ENCODE measurements at regions not wholly inside any gene's neighbourhood (a gene's known extent, or its start where the extent isn't known, plus 50 kb on each side); places are given as distances from the start of the nearest gene placed in this dataset.

DNA sequence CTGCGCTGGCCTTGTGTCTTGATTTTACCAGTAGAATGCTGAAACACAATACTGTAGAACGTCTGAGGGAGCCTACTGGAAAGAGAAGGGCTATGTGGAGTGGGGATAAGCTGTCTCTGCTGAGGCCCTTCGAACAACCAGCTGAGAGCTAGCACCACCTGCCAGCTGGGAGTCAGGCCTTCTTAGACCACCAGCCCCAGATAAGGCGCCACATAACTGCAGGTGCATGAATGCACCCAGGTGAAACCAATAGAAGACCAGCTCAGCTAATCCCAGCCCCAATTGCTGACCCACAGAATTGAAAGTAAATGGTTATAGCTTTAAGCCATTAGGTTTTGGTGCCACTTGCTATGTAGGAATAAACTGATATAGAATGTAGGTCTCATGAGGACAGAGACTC lies 438.4 kb downstream of the ADRA2A start:
- H3K27me3 Mint-ChIP-seq, result no peaks in the 10 kb centered on the region
- H3K27ac Mint-ChIP-seq, result no peak overlapping the region
- no peak for DNase-seq
- no peak overlapping the region for H3K4me3 Mint-ChIP-seq
- POLR2A ChIA-PET, result no interaction called here
- ATAC-seq (ENCODE audit: low read depth), result no peak
- H3K4me1 Mint-ChIP-seq, result no peaks in the 10 kb centered on the region
- no peaks in the 10 kb centered on the region for H3K36me3 Mint-ChIP-seq
- no peaks in the 10 kb centered on the region for H3K9me3 Mint-ChIP-seq

DNA sequence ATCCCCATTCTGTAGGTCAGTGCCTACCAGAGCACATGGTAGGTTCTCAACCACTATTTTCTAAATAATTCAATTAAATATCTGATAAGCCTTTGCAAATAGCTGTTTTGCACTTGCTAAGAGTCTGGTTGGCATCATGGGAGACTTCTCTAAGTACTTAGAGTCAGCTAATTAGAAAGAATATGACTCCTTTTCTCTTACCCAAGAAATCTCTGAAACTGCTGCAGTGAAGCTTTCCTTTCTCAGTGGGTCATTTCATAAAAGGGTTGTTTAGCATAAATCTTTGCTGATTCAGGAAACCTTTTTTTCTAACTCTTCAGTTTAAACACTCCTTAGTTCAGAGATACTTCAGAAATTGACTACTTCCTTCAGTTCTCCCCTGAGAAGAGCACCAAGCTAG lies 438.9 kb downstream of the ADRA2A start:
- no peaks in the 10 kb centered on the region for H3K4me1 Mint-ChIP-seq
- ATAC-seq (ENCODE audit: low read depth) (no peak), DNase-seq (no peak)
- no peaks in the 10 kb centered on the region for H3K27me3 Mint-ChIP-seq
- no peak overlapping the region for H3K4me3 Mint-ChIP-seq
- H3K9me3 Mint-ChIP-seq, result no peaks in the 10 kb centered on the region
- H3K36me3 Mint-ChIP-seq, result no peaks in the 10 kb centered on the region
- POLR2A ChIA-PET, result no interaction called here
- H3K27ac Mint-ChIP-seq, result no peak overlapping the region

DNA sequence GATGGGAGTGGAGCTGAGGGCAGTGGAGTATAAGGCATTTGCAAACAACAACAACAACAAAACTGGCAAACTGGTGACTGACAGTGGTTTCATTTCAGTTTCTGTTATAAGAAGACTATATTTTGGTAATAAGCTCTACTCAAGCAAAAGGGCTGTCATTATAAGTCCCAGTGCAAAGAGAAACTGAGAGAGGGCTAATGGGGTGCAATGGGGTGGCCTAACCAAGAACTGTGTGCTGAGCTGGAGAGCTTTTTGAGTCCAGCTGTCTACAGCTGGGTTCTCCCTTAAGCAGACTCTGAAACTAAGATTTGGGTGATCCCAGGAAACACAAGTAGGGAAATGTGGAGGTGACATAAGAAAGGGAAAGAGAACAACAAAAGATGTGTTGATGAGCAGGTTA lies 439.3 kb downstream of the ADRA2A start:
- DNase-seq, result no peak
- Mint-ChIP-seq H3K27me3 (no peaks in the 10 kb centered on the region), H3K27ac (no peak overlapping the region), H3K36me3 (no peaks in the 10 kb centered on the region), H3K9me3 (no peaks in the 10 kb centered on the region), H3K4me1 (no peaks in the 10 kb centered on the region), H3K4me3 (no peak overlapping the region)
- ATAC-seq (ENCODE audit: low read depth), result no peak
- POLR2A ChIA-PET, result no interaction called here

DNA sequence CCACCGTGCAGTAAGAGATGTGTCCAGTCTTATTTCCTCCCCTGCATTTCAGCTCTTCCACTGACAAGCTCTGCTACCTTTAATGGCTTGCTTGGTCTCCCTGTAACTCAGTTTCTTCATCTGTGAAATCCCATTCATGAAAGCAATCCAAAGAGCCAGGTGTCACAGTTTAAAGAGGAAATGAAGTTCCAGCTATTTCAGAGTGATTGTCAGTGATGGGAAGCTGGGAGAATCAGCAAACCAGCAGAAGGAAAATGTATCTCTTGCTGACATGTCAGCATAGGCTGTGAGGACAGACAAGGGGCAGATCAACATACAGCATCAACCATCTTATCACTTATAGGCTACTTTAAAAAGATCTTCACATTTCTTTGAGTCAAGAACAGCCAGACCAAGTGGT lies 445.3 kb downstream of the ADRA2A start:
- no peaks in the 10 kb centered on the region for H3K4me1 Mint-ChIP-seq
- no peak overlapping the region for H3K27ac Mint-ChIP-seq
- no peaks in the 10 kb centered on the region for H3K36me3 Mint-ChIP-seq
- no peaks in the 10 kb centered on the region for H3K27me3 Mint-ChIP-seq
- no peaks in the 10 kb centered on the region for H3K9me3 Mint-ChIP-seq
- POLR2A ChIA-PET, result no interaction called here
- DNase-seq, result no peak
- no peak for ATAC-seq (ENCODE audit: low read depth)
- H3K4me3 Mint-ChIP-seq, result no peak overlapping the region

- POLR2A ChIA-PET, result no interaction called here
- DNase-seq, result no peak
- H3K4me1 Mint-ChIP-seq, result no peaks in the 10 kb centered on the region
- H3K9me3 Mint-ChIP-seq, result no peaks in the 10 kb centered on the region
- H3K27me3 Mint-ChIP-seq, result no peaks in the 10 kb centered on the region
- H3K27ac Mint-ChIP-seq, result no peak overlapping the region
- H3K4me3 Mint-ChIP-seq, result no peak overlapping the region
- no peaks in the 10 kb centered on the region for H3K36me3 Mint-ChIP-seq
- ATAC-seq (ENCODE audit: low read depth), result no peak
These were observed 445.7 kb downstream of the ADRA2A start for GRCh38 chr10:111522551-111522950.

- Mint-ChIP-seq H3K27ac (no peak overlapping the region), H3K9me3 (no peaks in the 10 kb centered on the region), H3K4me3 (no peak overlapping the region), H3K36me3 (no peaks in the 10 kb centered on the region), H3K27me3 (no peaks in the 10 kb centered on the region), H3K4me1 (no peaks in the 10 kb centered on the region)
- ATAC-seq (ENCODE audit: low read depth) (no peak), DNase-seq (no peak)
- POLR2A ChIA-PET, result no interaction called here
These were observed 446.2 kb downstream of the ADRA2A start for GRCh38 chr10:111523016-111523415.

- Mint-ChIP-seq H3K27me3 (no peaks in the 10 kb centered on the region), H3K4me3 (no peak overlapping the region), H3K4me1 (no peaks in the 10 kb centered on the region), H3K36me3 (no peaks in the 10 kb centered on the region), H3K9me3 (no peaks in the 10 kb centered on the region), H3K27ac (no peak overlapping the region)
- ATAC-seq (ENCODE audit: low read depth) (no peak), DNase-seq (no peak)
- POLR2A ChIA-PET, result no interaction called here
These were observed 447.3 kb downstream of the ADRA2A start for GRCh38 chr10:111524134-111524533.

GRCh38 chr10:111525696-111526095 lies 448.9 kb downstream of the ADRA2A start:
- H3K36me3 Mint-ChIP-seq, result no peaks in the 10 kb centered on the region
- no peaks in the 10 kb centered on the region for H3K4me1 Mint-ChIP-seq
- DNase-seq, result no peak
- H3K27me3 Mint-ChIP-seq, result no peaks in the 10 kb centered on the region
- POLR2A ChIA-PET, result no interaction called here
- no peak overlapping the region for H3K27ac Mint-ChIP-seq
- no peaks in the 10 kb centered on the region for H3K9me3 Mint-ChIP-seq
- H3K4me3 Mint-ChIP-seq, result no peak overlapping the region
- no peak for ATAC-seq (ENCODE audit: low read depth)

DNA sequence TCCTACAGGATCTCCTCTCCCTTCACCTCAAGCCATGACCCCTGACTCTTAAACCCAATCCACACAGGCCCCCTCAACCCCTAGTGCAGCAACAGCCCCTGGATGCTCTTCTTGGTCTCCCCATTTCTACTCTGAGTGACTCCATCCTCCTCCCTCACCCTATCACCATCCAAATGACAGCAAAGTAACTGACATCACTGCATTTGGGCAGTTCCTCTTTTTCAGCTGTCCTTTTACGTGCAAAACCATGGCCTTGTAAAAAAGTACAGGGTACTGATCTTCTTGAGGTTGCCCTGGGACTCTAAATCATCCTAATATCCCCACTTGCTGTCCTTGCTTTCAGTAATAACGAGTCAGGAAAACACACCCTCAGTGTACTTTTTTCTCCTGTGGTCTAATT lies 454.9 kb downstream of the ADRA2A start:
- no peaks in the 10 kb centered on the region for H3K4me1 Mint-ChIP-seq
- POLR2A ChIA-PET, result no interaction called here
- peaks cover 2% of the 10 kb centered on the region for H3K27me3 Mint-ChIP-seq
- peaks cover 2% of the 10 kb centered on the region for H3K9me3 Mint-ChIP-seq
- no peak overlapping the region for H3K4me3 Mint-ChIP-seq
- ATAC-seq (ENCODE audit: low read depth), result no peak
- no peak overlapping the region for H3K27ac Mint-ChIP-seq
- H3K36me3 Mint-ChIP-seq, result no peaks in the 10 kb centered on the region
- DNase-seq, result no peak

DNA sequence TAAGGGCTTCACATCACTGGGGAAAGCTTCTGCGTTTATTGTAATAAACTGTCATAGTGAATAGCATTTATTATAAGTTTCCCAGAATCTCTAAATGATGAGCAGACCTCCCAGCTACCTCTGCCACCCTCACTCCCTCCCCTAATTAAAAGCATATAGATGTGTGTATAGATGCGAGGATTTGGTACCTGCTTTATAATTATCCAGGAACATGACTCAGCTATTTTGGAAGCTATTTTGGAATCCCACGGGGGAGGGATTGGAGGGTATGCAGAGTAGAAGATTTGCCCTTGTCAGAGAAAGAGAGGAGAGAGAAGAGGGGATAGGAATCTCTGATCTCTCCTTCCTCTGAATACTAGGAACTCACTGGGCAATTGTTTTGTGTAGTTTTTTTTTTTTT lies 455.3 kb downstream of the ADRA2A start:
- POLR2A ChIA-PET, result no interaction called here
- DNase-seq (no peak), ATAC-seq (ENCODE audit: low read depth) (no peak)
- Mint-ChIP-seq H3K27me3 (peaks cover 2% of the 10 kb centered on the region), H3K36me3 (no peaks in the 10 kb centered on the region), H3K9me3 (peaks cover 2% of the 10 kb centered on the region), H3K4me1 (no peaks in the 10 kb centered on the region), H3K4me3 (no peak overlapping the region), H3K27ac (no peak overlapping the region)

DNA sequence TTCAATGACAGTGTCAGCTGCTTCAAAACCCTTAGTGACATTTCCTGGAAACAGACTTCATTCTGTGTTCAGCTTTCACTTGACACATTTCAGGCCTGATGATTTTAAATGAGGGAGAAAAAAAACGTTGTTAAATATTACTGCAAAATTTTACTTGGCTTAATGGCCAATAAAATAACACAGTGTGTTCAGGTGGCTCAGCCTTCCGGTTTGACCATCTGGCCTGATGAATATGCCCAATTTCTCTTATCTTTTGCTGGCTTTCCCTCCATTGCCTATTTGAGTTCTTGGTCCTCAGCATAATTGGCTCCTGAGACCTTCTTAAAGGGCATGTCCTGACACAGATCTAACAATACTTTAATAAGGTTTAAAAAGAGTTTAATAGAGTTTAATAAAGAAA lies 462.4 kb downstream of the ADRA2A start:
- POLR2A ChIA-PET, result no interaction called here
- no peak overlapping the region for H3K27ac Mint-ChIP-seq

GRCh38 chr10:111543854-111544253 lies 467.0 kb downstream of the ADRA2A start:
- Mint-ChIP-seq H3K27ac (no peak overlapping the region), H3K4me1 (no peaks in the 10 kb centered on the region), H3K36me3 (no peaks in the 10 kb centered on the region), H3K27me3 (no peaks in the 10 kb centered on the region), H3K9me3 (no peaks in the 10 kb centered on the region), H3K4me3 (no peak overlapping the region)
- POLR2A ChIA-PET, result no interaction called here
- ATAC-seq (ENCODE audit: low read depth) (no peak), DNase-seq (no peak)

More for the DNA sequence above, 462.4 kb downstream of the ADRA2A start:
- DNase-seq (no peak), ATAC-seq (ENCODE audit: low read depth) (no peak)
- Mint-ChIP-seq H3K9me3 (no peaks in the 10 kb centered on the region), H3K4me3 (no peak overlapping the region), H3K4me1 (no peaks in the 10 kb centered on the region), H3K27me3 (no peaks in the 10 kb centered on the region), H3K36me3 (no peaks in the 10 kb centered on the region)

DNA sequence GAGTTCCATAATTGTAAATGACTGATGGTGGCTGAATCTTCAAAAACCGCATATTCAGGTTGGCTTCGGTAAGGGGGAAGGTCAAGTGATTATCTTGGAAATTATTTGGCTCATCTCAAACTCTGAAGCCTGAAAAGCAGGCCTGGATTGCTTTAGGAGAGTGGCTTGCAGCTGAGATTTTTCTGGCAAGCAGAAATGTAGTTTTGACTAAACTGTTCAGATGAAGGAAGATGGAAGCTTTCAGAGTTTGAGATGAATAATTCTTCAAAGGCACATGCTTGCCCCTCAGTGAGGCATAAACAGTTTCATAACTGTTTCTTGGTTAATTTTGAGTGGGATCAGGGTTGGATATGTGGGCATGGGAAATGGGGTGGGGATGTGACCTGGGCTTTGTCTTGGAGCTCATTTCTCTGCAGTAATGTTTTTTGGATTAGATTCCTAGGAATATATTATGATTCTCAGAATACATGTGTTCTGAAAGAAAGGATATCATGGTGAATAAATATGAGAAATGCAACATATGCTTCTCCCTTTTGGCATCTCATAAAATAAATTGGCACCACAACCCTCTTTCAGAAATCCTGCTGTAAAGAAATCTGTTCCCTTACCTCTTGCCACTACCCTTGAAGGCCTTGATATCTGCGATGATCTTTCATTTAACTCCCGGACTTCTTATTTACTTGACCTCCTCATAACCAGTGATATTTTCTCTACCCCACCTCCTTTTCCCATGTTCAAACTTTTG lies 469.2 kb downstream of the ADRA2A start:
- Mint-ChIP-seq H3K4me3 (no peak overlapping the region), H3K27ac (no peak overlapping the region), H3K36me3 (no peaks in the 10 kb centered on the region), H3K27me3 (no peaks in the 10 kb centered on the region), H3K4me1 (no peaks in the 10 kb centered on the region), H3K9me3 (no peaks in the 10 kb centered on the region)
- ATAC-seq (ENCODE audit: low read depth) (no peak), DNase-seq (no peak)
- POLR2A ChIA-PET, result no interaction called here

GRCh38 chr10:111548084-111548726 lies 471.4 kb downstream of the ADRA2A start:
- H3K4me1 Mint-ChIP-seq, result no peaks in the 10 kb centered on the region
- DNase-seq, result no peak
- no peak overlapping the region for H3K4me3 Mint-ChIP-seq
- H3K9me3 Mint-ChIP-seq, result no peaks in the 10 kb centered on the region
- POLR2A ChIA-PET, result no interaction called here
- ATAC-seq (ENCODE audit: low read depth), result no peak
- no peaks in the 10 kb centered on the region for H3K27me3 Mint-ChIP-seq
- H3K27ac Mint-ChIP-seq, result no peak overlapping the region
- no peaks in the 10 kb centered on the region for H3K36me3 Mint-ChIP-seq
